ENCODE measurements at regions not wholly inside any gene's neighbourhood (a gene's known extent, or its start where the extent isn't known, plus 50 kb on each side); places are given as distances from the start of the nearest gene placed in this dataset.
A peak's percentile ranks its signal among the peaks of the same experiment; 100 is the strongest.

- Histone ChIP-seq H3K9ac (ENCODE audit: low read depth, low read length) (no peak overlapping the region), H3K4me1 (ENCODE audit: control insufficient read depth, insufficient read depth, low read length) (no peaks in the 10 kb centered on the region; the same call in 1 of the 2 replicates), H3K36me3 (ENCODE audit: control insufficient read depth, insufficient read depth, low read length) (no peaks in the 10 kb centered on the region), H3K27me3 (ENCODE audit: control insufficient read depth, insufficient read depth, low read length) (no peaks in the 10 kb centered on the region), H3K27ac (ENCODE audit: low read depth, low read length) (no peak overlapping the region), H3K4me3 (ENCODE audit: low read depth, low read length) (no peak overlapping the region), H3K9me3 (ENCODE audit: control insufficient read depth, insufficient read depth, low read length) (peaks cover 4% of the 10 kb centered on the region; the same call in 1 of the 2 replicates)
These were observed 63.5 kb upstream of the TGFBR2 start for GRCh38 chr3:30542897-30543296.

GRCh38 chr3:30544812-30545211 lies 61.6 kb upstream of the TGFBR2 start:
- H3K9ac ChIP-seq (ENCODE audit: low read depth, low read length) = no peak overlapping the region
- H3K9me3 ChIP-seq (ENCODE audit: control insufficient read depth, insufficient read depth, low read length) = peaks cover 5% of the 10 kb centered on the region; the same call in 1 of the 2 replicates
- H3K36me3 ChIP-seq (ENCODE audit: control insufficient read depth, insufficient read depth, low read length) = no peaks in the 10 kb centered on the region
- no peak overlapping the region for H3K27ac ChIP-seq (ENCODE audit: low read depth, low read length)
- H3K27me3 ChIP-seq (ENCODE audit: control insufficient read depth, insufficient read depth, low read length) = no peaks in the 10 kb centered on the region
- H3K4me3 ChIP-seq (ENCODE audit: low read depth, low read length) = no peak overlapping the region
- peaks cover 11% of the 10 kb centered on the region for H3K4me1 ChIP-seq (ENCODE audit: control insufficient read depth, insufficient read depth, low read length)

- Histone ChIP-seq H3K4me3 (ENCODE audit: low read depth, low read length) (no peak overlapping the region), H3K36me3 (ENCODE audit: control insufficient read depth, insufficient read depth, low read length) (no peaks in the 10 kb centered on the region), H3K4me1 (ENCODE audit: control insufficient read depth, insufficient read depth, low read length) (peaks cover 32% of the 10 kb centered on the region), H3K27ac (ENCODE audit: low read depth, low read length) (no peak overlapping the region), H3K9ac (ENCODE audit: low read depth, low read length) (no peak overlapping the region), H3K9me3 (ENCODE audit: control insufficient read depth, insufficient read depth, low read length) (peaks cover 5% of the 10 kb centered on the region; the same call in 1 of the 2 replicates), H3K27me3 (ENCODE audit: control insufficient read depth, insufficient read depth, low read length) (no peaks in the 10 kb centered on the region)
These were observed 59.5 kb upstream of the TGFBR2 start for GRCh38 chr3:30546934-30547333.

- H3K27me3 ChIP-seq (ENCODE audit: control insufficient read depth, insufficient read depth, low read length) = no peaks in the 10 kb centered on the region
- H3K9ac ChIP-seq (ENCODE audit: low read depth, low read length) = no peak overlapping the region
- H3K9me3 ChIP-seq (ENCODE audit: control insufficient read depth, insufficient read depth, low read length) = peaks cover 5% of the 10 kb centered on the region; the same call in 1 of the 2 replicates
- H3K4me1 ChIP-seq (ENCODE audit: control insufficient read depth, insufficient read depth, low read length) = peaks cover 39% of the 10 kb centered on the region
- H3K27ac ChIP-seq (ENCODE audit: low read depth, low read length) = no peak overlapping the region
- no peak overlapping the region for H3K4me3 ChIP-seq (ENCODE audit: low read depth, low read length)
- H3K36me3 ChIP-seq (ENCODE audit: control insufficient read depth, insufficient read depth, low read length) = no peaks in the 10 kb centered on the region
These were observed 58.7 kb upstream of the TGFBR2 start for GRCh38 chr3:30547716-30548115.

GRCh38 chr3:30548600-30548999 lies 57.8 kb upstream of the TGFBR2 start:
- H3K27ac ChIP-seq (ENCODE audit: low read depth, low read length) = peak overlapping the region; percentile 96
- H3K9ac ChIP-seq (ENCODE audit: low read depth, low read length) = peak overlapping the region; percentile 18; the same call in 1 of the 2 replicates
- H3K27me3 ChIP-seq (ENCODE audit: control insufficient read depth, insufficient read depth, low read length) = no peaks in the 10 kb centered on the region
- peaks cover 5% of the 10 kb centered on the region; the same call in 1 of the 2 replicates for H3K9me3 ChIP-seq (ENCODE audit: control insufficient read depth, insufficient read depth, low read length)
- H3K4me3 ChIP-seq (ENCODE audit: low read depth, low read length) = no peak overlapping the region
- H3K4me1 ChIP-seq (ENCODE audit: control insufficient read depth, insufficient read depth, low read length) = peaks cover 45% of the 10 kb centered on the region
- no peaks in the 10 kb centered on the region for H3K36me3 ChIP-seq (ENCODE audit: control insufficient read depth, insufficient read depth, low read length)

GRCh38 chr3:30549600-30549999 lies 56.8 kb upstream of the TGFBR2 start:
- peak overlapping the region; percentile 18; the same call in 1 of the 2 replicates for H3K9ac ChIP-seq (ENCODE audit: low read depth, low read length)
- H3K4me1 ChIP-seq (ENCODE audit: control insufficient read depth, insufficient read depth, low read length) = peaks cover 45% of the 10 kb centered on the region
- no peak overlapping the region for H3K4me3 ChIP-seq (ENCODE audit: low read depth, low read length)
- peak overlapping the region; percentile 96 for H3K27ac ChIP-seq (ENCODE audit: low read depth, low read length)
- H3K36me3 ChIP-seq (ENCODE audit: control insufficient read depth, insufficient read depth, low read length) = no peaks in the 10 kb centered on the region
- H3K27me3 ChIP-seq (ENCODE audit: control insufficient read depth, insufficient read depth, low read length) = no peaks in the 10 kb centered on the region
- H3K9me3 ChIP-seq (ENCODE audit: control insufficient read depth, insufficient read depth, low read length) = peaks cover 5% of the 10 kb centered on the region; the same call in 1 of the 2 replicates

GRCh38 chr3:30550246-30550645 lies 56.2 kb upstream of the TGFBR2 start:
- no peak overlapping the region for H3K4me3 ChIP-seq (ENCODE audit: low read depth, low read length)
- no peak overlapping the region for H3K9ac ChIP-seq (ENCODE audit: low read depth, low read length)
- H3K27ac ChIP-seq (ENCODE audit: low read depth, low read length) = peak overlapping the region; percentile 96
- H3K9me3 ChIP-seq (ENCODE audit: control insufficient read depth, insufficient read depth, low read length) = peaks cover 5% of the 10 kb centered on the region; the same call in 1 of the 2 replicates
- peaks cover 45% of the 10 kb centered on the region for H3K4me1 ChIP-seq (ENCODE audit: control insufficient read depth, insufficient read depth, low read length)
- no peaks in the 10 kb centered on the region for H3K27me3 ChIP-seq (ENCODE audit: control insufficient read depth, insufficient read depth, low read length)
- no peaks in the 10 kb centered on the region for H3K36me3 ChIP-seq (ENCODE audit: control insufficient read depth, insufficient read depth, low read length)

GRCh38 chr3:30551266-30551665 lies 55.1 kb upstream of the TGFBR2 start:
- Histone ChIP-seq H3K4me1 (ENCODE audit: control insufficient read depth, insufficient read depth, low read length) (peaks cover 45% of the 10 kb centered on the region), H3K4me3 (ENCODE audit: low read depth, low read length) (no peak overlapping the region), H3K9me3 (ENCODE audit: control insufficient read depth, insufficient read depth, low read length) (peaks cover 5% of the 10 kb centered on the region; the same call in 1 of the 2 replicates), H3K27ac (ENCODE audit: low read depth, low read length) (peak overlapping the region; percentile 96), H3K9ac (ENCODE audit: low read depth, low read length) (no peak overlapping the region), H3K36me3 (ENCODE audit: control insufficient read depth, insufficient read depth, low read length) (no peaks in the 10 kb centered on the region), H3K27me3 (ENCODE audit: control insufficient read depth, insufficient read depth, low read length) (no peaks in the 10 kb centered on the region)

GRCh38 chr3:30551927-30552326 lies 54.5 kb upstream of the TGFBR2 start:
- no peak overlapping the region for H3K9ac ChIP-seq (ENCODE audit: low read depth, low read length)
- no peaks in the 10 kb centered on the region for H3K27me3 ChIP-seq (ENCODE audit: control insufficient read depth, insufficient read depth, low read length)
- H3K4me3 ChIP-seq (ENCODE audit: low read depth, low read length) = no peak overlapping the region
- H3K27ac ChIP-seq (ENCODE audit: low read depth, low read length) = peak overlapping the region; percentile 24
- H3K36me3 ChIP-seq (ENCODE audit: control insufficient read depth, insufficient read depth, low read length) = no peaks in the 10 kb centered on the region
- peaks cover 45% of the 10 kb centered on the region for H3K4me1 ChIP-seq (ENCODE audit: control insufficient read depth, insufficient read depth, low read length)
- H3K9me3 ChIP-seq (ENCODE audit: control insufficient read depth, insufficient read depth, low read length) = peaks cover 5% of the 10 kb centered on the region; the same call in 1 of the 2 replicates

GRCh38 chr3:30553641-30554316 lies 52.6 kb upstream of the TGFBR2 start:
- no peaks in the 10 kb centered on the region for H3K9me3 ChIP-seq (ENCODE audit: control insufficient read depth, insufficient read depth, low read length)
- H3K4me1 ChIP-seq (ENCODE audit: control insufficient read depth, insufficient read depth, low read length) = peaks cover 44% of the 10 kb centered on the region
- no peak overlapping the region for H3K9ac ChIP-seq (ENCODE audit: low read depth, low read length)
- H3K4me3 ChIP-seq (ENCODE audit: low read depth, low read length) = no peak overlapping the region
- no peaks in the 10 kb centered on the region for H3K27me3 ChIP-seq (ENCODE audit: control insufficient read depth, insufficient read depth, low read length)
- H3K27ac ChIP-seq (ENCODE audit: low read depth, low read length) = no peak overlapping the region
- H3K36me3 ChIP-seq (ENCODE audit: control insufficient read depth, insufficient read depth, low read length) = no peaks in the 10 kb centered on the region

- H3K27me3 ChIP-seq (ENCODE audit: control insufficient read depth, insufficient read depth, low read length) = no peaks in the 10 kb centered on the region
- H3K4me1 ChIP-seq (ENCODE audit: control insufficient read depth, insufficient read depth, low read length) = peaks cover 39% of the 10 kb centered on the region
- H3K27ac ChIP-seq (ENCODE audit: low read depth, low read length) = no peak overlapping the region
- H3K36me3 ChIP-seq (ENCODE audit: control insufficient read depth, insufficient read depth, low read length) = no peaks in the 10 kb centered on the region
- H3K9me3 ChIP-seq (ENCODE audit: control insufficient read depth, insufficient read depth, low read length) = no peaks in the 10 kb centered on the region
- no peak overlapping the region for H3K4me3 ChIP-seq (ENCODE audit: low read depth, low read length)
- H3K9ac ChIP-seq (ENCODE audit: low read depth, low read length) = no peak overlapping the region
These were observed 52.1 kb upstream of the TGFBR2 start for GRCh38 chr3:30554317-30554690.
